COLO668 (cell line): ENCODE measurements at regions not wholly inside any gene's neighbourhood (a gene's known extent, or its start where the extent isn't known, plus 50 kb on each side); places are given as distances from the start of the nearest gene placed in this dataset.
"Not testable (repeated sequence)": the region's sequence is repeated elsewhere in the genome, so short reads cannot be mapped to it uniquely, and the experiment has no call there.

Experiments
- DNase-seq: peaks from one replicate; lab custom pipeline; 2025; ENCODE audit not compliant: unreplicated experiment; lab: John Stamatoyannopoulos, UW

- DNase-seq, result no peak
Observed at GRCh38 chr11:129503646-129504045, 128.0 kb downstream of the BARX2 start.

- DNase-seq, result no peak
Observed at GRCh38 chr11:129505266-129505665, 129.6 kb downstream of the BARX2 start.

- no peak for DNase-seq
Observed at GRCh38 chr11:129508163-129508562, 132.5 kb downstream of the BARX2 start.

- no peak for DNase-seq
Observed at GRCh38 chr11:129528296-129528695, 152.6 kb downstream of the BARX2 start.

- DNase-seq, result no peak
Observed at GRCh38 chr11:129530154-129530895, 154.7 kb downstream of the BARX2 start.

- no peak for DNase-seq
Observed at GRCh38 chr11:129533395-129533794, 157.7 kb downstream of the BARX2 start.

- no peak for DNase-seq
Observed at GRCh38 chr11:129536338-129536737, 160.7 kb downstream of the BARX2 start.

- DNase-seq, result no peak
Observed at GRCh38 chr11:129538323-129538722, 162.7 kb downstream of the BARX2 start.

- no peak for DNase-seq
Observed at GRCh38 chr11:129543515-129544290, 168.1 kb downstream of the BARX2 start.

- DNase-seq, result no peak
Observed at GRCh38 chr11:129544691-129545090, 169.0 kb downstream of the BARX2 start.

GRCh38 chr11:129546266-129546665 is 170.6 kb downstream of the BARX2 start:
- no peak for DNase-seq

GRCh38 chr11:129557421-129557820 is 181.8 kb downstream of the BARX2 start:
- no peak for DNase-seq

- no peak for DNase-seq
Observed at GRCh38 chr11:129569007-129569406, 193.4 kb downstream of the BARX2 start.

- DNase-seq, result not testable (repeated sequence)
Observed at GRCh38 chr11:129572667-129573066, 197.0 kb downstream of the BARX2 start.

- no peak for DNase-seq
Observed at GRCh38 chr11:129573161-129573560, 197.5 kb downstream of the BARX2 start.

- no peak for DNase-seq
Observed at GRCh38 chr11:129574431-129574830, 198.8 kb downstream of the BARX2 start.

GRCh38 chr11:129576652-129577051 is 201.0 kb downstream of the BARX2 start:
- DNase-seq, result no peak

GRCh38 chr11:129578006-129578405 is 202.4 kb downstream of the BARX2 start:
- no peak for DNase-seq

- DNase-seq, result no peak
Observed at GRCh38 chr11:129580278-129580677, 204.6 kb downstream of the BARX2 start.

GRCh38 chr11:129584316-129584715 is 208.7 kb downstream of the BARX2 start:
- DNase-seq, result no peak

- no peak for DNase-seq
Observed at GRCh38 chr11:129589190-129589860, 213.7 kb downstream of the BARX2 start.
